ENCODE measurements at regions not wholly inside any gene's neighbourhood (a gene's known extent, or its start where the extent isn't known, plus 50 kb on each side); places are given as distances from the start of the nearest gene placed in this dataset.

GRCh38 chr5:102089883-102090282 lies 206.2 kb downstream of the SLCO4C1 start (continued):
- no peak for TF ChIP-seq CTCF (CRISPR knock-in tag; IDR thresholded peaks at IDR 0.05)

GRCh38 chr5:102087906-102088305 lies 208.2 kb downstream of the SLCO4C1 start:
- no peaks in the 10 kb centered on the region for H3K79me2 ChIP-seq (ENCODE audit: insufficient read depth, low read length)
- in situ Hi-C loops (cut with HindIII; ENCODE audit: extremely low pct_ligation_motif_present, low pct_unique_long_range_greater_than_20kb) = no loop called here

More at GRCh38 chr5:102087906-102088305, 208.2 kb downstream of the SLCO4C1 start:
- Histone ChIP-seq H3K9ac (ENCODE audit: insufficient read depth, low read depth, low read length) (no peak overlapping the region), H4K20me1 (ENCODE audit: insufficient read depth, low read length) (no peaks in the 10 kb centered on the region), H3K4me2 (ENCODE audit: low read depth, low read length) (no peak overlapping the region), H3K27me3 (ENCODE audit: control insufficient read depth in 1 of 2, insufficient read depth in 2 of 2, low read length in 2 of 2) (no peaks in the 10 kb centered on the region; a peak in 1 of 5 replicates), H2AFZ (ENCODE audit: low read length) (no peak overlapping the region), H3K4me3 (replicated peaks in 1 of 3; ENCODE audit: insufficient read depth in 1 of 3, low read depth in 2 of 3, low read length in 3 of 3) (no peak overlapping the region), H3K9me3 (ENCODE audit: low read length) (no peaks in the 10 kb centered on the region), H3K4me1 (ENCODE audit: insufficient read depth, low read length) (peaks cover 8% of the 10 kb centered on the region), H3K36me3 (replicated peaks in 1 of 2; ENCODE audit: control insufficient read depth in 1 of 2, insufficient read depth in 2 of 2, low read length in 2 of 2) (no peaks in the 10 kb centered on the region), H3K27ac (ENCODE audit: extremely low read length, insufficient read depth, low read length) (no peak overlapping the region)
- intact Hi-C loops (cut with micrococcal nuclease; ENCODE audit: unreplicated experiment) = no loop called here
- no peak for TF ChIP-seq ZC3H4 (CRISPR knock-in tag; IDR thresholded peaks at IDR 0.05; ENCODE audit: borderline replicate concordance)
- no peak for TF ChIP-seq DMTF1 (CRISPR knock-in tag; IDR thresholded peaks at IDR 0.05)
- no peak for TF ChIP-seq ZBTB42 (CRISPR knock-in tag; IDR thresholded peaks at IDR 0.05)
- TF ChIP-seq PRMT3 (CRISPR knock-in tag; IDR thresholded peaks at IDR 0.05; ENCODE audit: borderline replicate concordance, low read depth) = no peak
- TF ChIP-seq SNAPC5 (CRISPR knock-in tag; IDR thresholded peaks at IDR 0.05; ENCODE audit: borderline replicate concordance) = no peak
- no peak for TF ChIP-seq PHF5A (CRISPR knock-in tag; IDR thresholded peaks at IDR 0.05; ENCODE audit: low read depth, unreplicated experiment)
- TF ChIP-seq NR2F2 (IDR thresholded peaks at IDR 0.05; ENCODE audit: borderline replicate concordance, low read depth) = no peak
- no peak for TF ChIP-seq CENPX (CRISPR knock-in tag; IDR thresholded peaks at IDR 0.05)
- no peak for TF ChIP-seq ARID2 (CRISPR knock-in tag; IDR thresholded peaks at IDR 0.05; ENCODE audit: borderline replicate concordance)
- TF ChIP-seq TSC22D2 (CRISPR knock-in tag; IDR thresholded peaks at IDR 0.05; ENCODE audit: borderline replicate concordance) = no peak
- no TSS peak for BruUV-seq (replicated peaks)
- 28% methylated on average over 2 of the region's 2 CpGs for WGBS (ENCODE audit: low lambda C conversion rate)
- DNase-seq (ENCODE audit: low spot score) (no peak), ATAC-seq (no peak), FAIRE-seq (no peak)
- CTCF ChIA-PET (ENCODE audit: low intra/inter-chr PET ratio, low total read pairs) = no interaction called here
- POLR2A ChIA-PET = no interaction called here
